Choroid plexus epithelial cell (primary cell): ENCODE measurements at regions not wholly inside any gene's neighbourhood (a gene's known extent, or its start where the extent isn't known, plus 50 kb on each side); places are given as distances from the start of the nearest gene placed in this dataset.

ENCODE experiments used
- DNase-seq: peaks from one replicate; pipeline ENCODE4 v3.0.0-alpha.2; 2010; ENCODE audit warnings: low read depth
- H3K4me3 ChIP-seq: 2 replicates; pipeline ENCODE4 v1.5.1; 2011; ENCODE audit warnings: low read depth, mild to moderate bottlenecking, control low read depth, low read length, moderate library complexity
- CTCF ChIP-seq: conservative IDR thresholded peaks from 2 replicates; pipeline ENCODE4 v1.5.1; 2011; ENCODE audit warnings: low read depth, mild to moderate bottlenecking, control low read depth, inconsistent platforms, low read length, moderate library complexity

DNA sequence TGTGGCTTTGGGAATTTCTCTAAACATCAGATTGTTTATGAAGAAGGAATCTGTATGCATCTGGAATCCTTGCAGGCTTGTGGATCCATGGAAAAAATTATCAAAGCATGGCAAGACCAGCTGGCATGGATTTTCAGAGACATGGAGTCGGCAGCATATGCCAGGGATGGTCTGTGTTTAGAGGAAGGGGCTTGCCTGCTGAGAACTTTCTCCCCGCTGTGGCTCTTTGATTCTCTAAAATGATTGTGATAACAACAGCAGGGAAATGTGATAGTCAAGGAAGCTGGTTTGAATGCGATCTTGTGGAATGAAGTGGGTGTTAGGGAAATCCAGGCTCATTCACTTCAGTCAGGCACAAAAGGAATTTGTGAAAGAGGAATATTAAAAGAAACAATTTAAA, 245.7 kb upstream of the THRB start:
- no peak for DNase-seq
- no peak overlapping the region for H3K4me3 ChIP-seq
- TF ChIP-seq CTCF: no peak

GRCh38 chr3:24741506-24741905, 246.9 kb upstream of the THRB start:
- no peak for TF ChIP-seq CTCF
- no peak for DNase-seq
- no peak overlapping the region for H3K4me3 ChIP-seq

GRCh38 chr3:24748520-24748919, 253.9 kb upstream of the THRB start:
- no peak for DNase-seq
- H3K4me3 ChIP-seq: no peak overlapping the region
- TF ChIP-seq CTCF: no peak

- DNase-seq: no peak
- H3K4me3 ChIP-seq: no peak overlapping the region
- TF ChIP-seq CTCF: no peak
These were observed 256.4 kb upstream of the THRB start for GRCh38 chr3:24751020-24751419.

DNA sequence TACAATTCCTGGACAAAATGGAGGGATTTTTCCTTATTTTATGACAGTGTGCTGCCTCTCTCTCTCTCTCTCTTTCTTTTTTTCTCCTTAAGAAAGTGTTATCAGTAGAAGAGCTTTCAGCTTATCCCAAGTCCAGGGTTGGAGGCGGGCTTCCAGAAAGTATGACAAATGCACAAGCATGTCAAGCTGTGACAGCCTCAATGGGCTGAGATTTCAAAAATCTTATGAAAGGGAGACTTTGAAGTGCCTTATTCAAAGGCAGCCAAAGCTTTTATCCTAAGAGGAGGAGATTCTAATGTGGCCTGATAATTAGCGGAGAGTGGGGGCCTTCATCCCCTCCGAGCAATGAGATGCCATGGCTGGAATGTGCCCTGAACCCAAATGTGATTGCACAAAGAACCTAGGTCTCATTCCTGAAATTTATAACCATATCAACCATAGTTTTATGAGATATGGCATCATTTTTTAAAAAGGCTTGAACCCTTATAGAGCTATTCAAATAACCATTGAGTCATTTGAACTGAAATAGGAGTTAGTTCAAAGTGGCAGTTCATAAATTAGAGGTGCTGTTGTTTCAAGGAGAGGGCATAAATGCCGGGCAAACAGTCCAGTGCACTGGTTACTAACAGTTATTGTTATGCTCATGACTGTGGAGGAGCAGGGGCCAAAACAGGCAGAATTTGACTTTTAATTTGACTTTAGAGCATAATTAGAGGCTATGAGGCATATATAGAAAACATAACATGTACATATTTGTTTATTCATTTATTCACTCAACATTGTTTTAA, 261.6 kb upstream of the THRB start:
- no peak for TF ChIP-seq CTCF
- DNase-seq: no peak
- no peak overlapping the region for H3K4me3 ChIP-seq

DNA sequence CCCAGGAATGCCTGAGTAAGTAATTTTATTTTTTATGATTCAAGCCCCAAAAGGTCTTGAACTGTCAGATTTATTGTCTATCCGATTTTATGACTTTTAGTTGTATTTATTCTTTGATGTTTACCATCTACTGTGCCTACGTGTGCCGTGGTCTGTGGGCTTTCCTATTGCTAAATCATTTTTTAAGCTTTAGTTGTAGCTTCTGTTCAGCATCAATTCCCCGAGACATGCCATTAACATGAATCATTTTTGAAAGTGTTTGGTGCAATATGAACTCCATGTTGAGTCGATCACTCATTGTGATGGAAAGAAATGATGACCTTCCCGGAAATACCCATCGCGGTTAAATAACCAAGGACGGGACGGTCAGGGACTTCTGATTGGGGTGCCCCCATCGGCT, 268.7 kb upstream of the THRB start:
- TF ChIP-seq CTCF: no peak
- DNase-seq: peak; percentile 48

More for the DNA sequence above, 268.7 kb upstream of the THRB start:
- H3K4me3 ChIP-seq: no peak overlapping the region
